ENCODE measurements at regions not wholly inside any gene's neighbourhood (a gene's known extent, or its start where the extent isn't known, plus 50 kb on each side); places are given as distances from the start of the nearest gene placed in this dataset.

GRCh38 chr12:14257734-14258574 is 107.5 kb upstream of the ATF7IP start:
- DNase-seq = peak; percentile 77

GRCh38 chr12:14258575-14258940 is 106.9 kb upstream of the ATF7IP start:
- DNase-seq = no peak

- DNase-seq = no peak
These were observed 105.9 kb upstream of the ATF7IP start for GRCh38 chr12:14259481-14260010.

GRCh38 chr12:14260011-14260993 is 105.2 kb upstream of the ATF7IP start:
- DNase-seq = no peak

GRCh38 chr12:14261096-14261495 is 104.4 kb upstream of the ATF7IP start:
- no peak for DNase-seq

- no peak for DNase-seq
These were observed 103.6 kb upstream of the ATF7IP start for GRCh38 chr12:14261861-14262260.

- no peak for DNase-seq
These were observed 102.5 kb upstream of the ATF7IP start for GRCh38 chr12:14262771-14263511.

GRCh38 chr12:14263742-14264141 is 101.7 kb upstream of the ATF7IP start:
- no peak for DNase-seq

- no peak for DNase-seq
These were observed 101.2 kb upstream of the ATF7IP start for GRCh38 chr12:14264316-14264715.

GRCh38 chr12:14264778-14265177 is 100.7 kb upstream of the ATF7IP start:
- no peak for DNase-seq

- DNase-seq = no peak
These were observed 97.4 kb upstream of the ATF7IP start for GRCh38 chr12:14268120-14268515.

- no peak for DNase-seq
These were observed 95.1 kb upstream of the ATF7IP start for GRCh38 chr12:14270392-14270791.

- DNase-seq = no peak
These were observed 92.2 kb upstream of the ATF7IP start for GRCh38 chr12:14272956-14273912.

GRCh38 chr12:14273913-14274311 is 91.6 kb upstream of the ATF7IP start:
- DNase-seq = no peak

GRCh38 chr12:14275111-14275510 is 90.4 kb upstream of the ATF7IP start:
- no peak for DNase-seq

- no peak for DNase-seq
These were observed 89.6 kb upstream of the ATF7IP start for GRCh38 chr12:14275886-14276285.

- DNase-seq = no peak
These were observed 87.1 kb upstream of the ATF7IP start for GRCh38 chr12:14278294-14278953.

GRCh38 chr12:14279845-14280244 is 85.6 kb upstream of the ATF7IP start:
- DNase-seq = no peak

- DNase-seq = no peak
These were observed 84.6 kb upstream of the ATF7IP start for GRCh38 chr12:14280921-14281320.

- DNase-seq = no peak
These were observed 83.9 kb upstream of the ATF7IP start for GRCh38 chr12:14281539-14281938.

All from stimulated activated CD4-positive, alpha-beta T cell treated with anti-CD3 and anti-CD28 coated beads, Interleukin-4, amount 100 ng/mL, for 1 hour (primary cell).